GM12801 (cell line): ENCODE measurements at regions not wholly inside any gene's neighbourhood (a gene's known extent, or its start where the extent isn't known, plus 50 kb on each side); places are given as distances from the start of the nearest gene placed in this dataset.

Source experiments
- TF ChIP-seq, protein P1 (sequence below): IDR thresholded peaks from one replicate; pipeline ENCODE4 v1.5.1; 2011; ENCODE audit warnings: control low read depth; ENCODE audit not compliant: insufficient read length; ENCODE audit errors: extremely low read depth

DNA sequence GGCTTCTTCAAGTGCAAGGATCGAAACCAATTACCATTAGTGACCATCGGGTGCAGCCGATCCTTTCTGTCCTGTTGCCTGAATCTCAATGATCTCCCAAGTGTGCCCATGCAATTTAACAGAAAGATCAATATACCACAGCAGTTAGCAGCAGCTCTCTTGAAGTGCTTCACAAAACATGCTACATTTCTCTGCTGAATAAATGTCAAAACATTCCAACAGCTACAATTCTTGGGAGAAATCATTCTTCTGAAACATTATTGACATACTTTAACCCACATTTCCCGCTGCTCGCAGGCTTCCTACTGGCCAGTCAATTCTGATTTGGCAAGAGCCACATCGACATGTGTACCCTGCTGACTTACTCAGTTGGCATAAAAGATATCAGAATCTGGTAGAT lies 907.7 kb downstream of the TMEM182 start:
- TF ChIP-seq, protein P1, sequence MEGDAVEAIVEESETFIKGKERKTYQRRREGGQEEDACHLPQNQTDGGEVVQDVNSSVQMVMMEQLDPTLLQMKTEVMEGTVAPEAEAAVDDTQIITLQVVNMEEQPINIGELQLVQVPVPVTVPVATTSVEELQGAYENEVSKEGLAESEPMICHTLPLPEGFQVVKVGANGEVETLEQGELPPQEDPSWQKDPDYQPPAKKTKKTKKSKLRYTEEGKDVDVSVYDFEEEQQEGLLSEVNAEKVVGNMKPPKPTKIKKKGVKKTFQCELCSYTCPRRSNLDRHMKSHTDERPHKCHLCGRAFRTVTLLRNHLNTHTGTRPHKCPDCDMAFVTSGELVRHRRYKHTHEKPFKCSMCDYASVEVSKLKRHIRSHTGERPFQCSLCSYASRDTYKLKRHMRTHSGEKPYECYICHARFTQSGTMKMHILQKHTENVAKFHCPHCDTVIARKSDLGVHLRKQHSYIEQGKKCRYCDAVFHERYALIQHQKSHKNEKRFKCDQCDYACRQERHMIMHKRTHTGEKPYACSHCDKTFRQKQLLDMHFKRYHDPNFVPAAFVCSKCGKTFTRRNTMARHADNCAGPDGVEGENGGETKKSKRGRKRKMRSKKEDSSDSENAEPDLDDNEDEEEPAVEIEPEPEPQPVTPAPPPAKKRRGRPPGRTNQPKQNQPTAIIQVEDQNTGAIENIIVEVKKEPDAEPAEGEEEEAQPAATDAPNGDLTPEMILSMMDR, result no peak
